Middle frontal gyrus (tissue), 1 donor: ENCODE measurements at regions not wholly inside any gene's neighbourhood (a gene's known extent, or its start where the extent isn't known, plus 50 kb on each side); places are given as distances from the start of the nearest gene placed in this dataset.

Experiments
- DNase-seq: peaks from one replicate; pipeline ENCODE4 v3.0.0-alpha.2; 2015; ENCODE audit warnings: low spot score; ENCODE audit errors: extremely low spot score

DNA sequence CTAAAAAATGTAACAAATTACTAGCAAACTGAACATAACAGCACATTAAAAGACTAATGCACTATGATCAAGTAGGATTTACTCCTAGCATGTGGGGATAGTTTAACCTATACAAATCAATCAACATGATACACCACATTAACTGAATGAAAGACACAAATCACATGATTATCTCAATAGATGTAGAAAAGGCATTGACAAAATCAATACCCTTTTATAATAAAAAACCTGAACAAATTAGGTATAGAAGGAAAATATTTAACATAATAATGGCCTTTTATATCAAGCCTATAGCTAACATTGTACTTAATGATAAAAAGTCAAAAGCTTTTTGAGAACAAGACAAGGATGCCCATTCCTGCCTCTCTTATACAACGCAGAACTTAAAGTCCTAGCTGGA, 540.0 kb downstream of the RERGL start:
- DNase-seq, result no peak

DNA sequence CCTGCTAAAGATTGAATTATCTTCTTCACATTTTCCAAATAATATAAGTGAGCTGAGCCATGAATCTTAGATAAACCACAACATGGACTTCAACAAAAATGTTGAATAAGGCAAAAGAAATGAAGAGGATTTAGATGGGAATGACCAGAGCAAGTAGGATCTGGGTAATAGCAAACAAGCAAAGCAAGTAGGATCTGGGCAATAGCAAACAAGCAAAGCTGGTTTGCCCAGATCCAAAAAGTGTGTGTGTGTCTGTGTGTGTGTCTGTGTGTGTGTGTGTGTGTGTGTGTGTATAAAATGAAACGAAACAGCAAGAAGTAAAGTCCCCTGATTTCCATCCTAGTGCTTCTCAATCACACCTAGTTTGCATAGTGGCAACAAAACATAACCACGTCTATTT, 549.1 kb downstream of the RERGL start:
- no peak for DNase-seq

- no peak for DNase-seq
These were observed 561.6 kb downstream of the RERGL start for GRCh38 chr12:17528394-17528793.

DNA sequence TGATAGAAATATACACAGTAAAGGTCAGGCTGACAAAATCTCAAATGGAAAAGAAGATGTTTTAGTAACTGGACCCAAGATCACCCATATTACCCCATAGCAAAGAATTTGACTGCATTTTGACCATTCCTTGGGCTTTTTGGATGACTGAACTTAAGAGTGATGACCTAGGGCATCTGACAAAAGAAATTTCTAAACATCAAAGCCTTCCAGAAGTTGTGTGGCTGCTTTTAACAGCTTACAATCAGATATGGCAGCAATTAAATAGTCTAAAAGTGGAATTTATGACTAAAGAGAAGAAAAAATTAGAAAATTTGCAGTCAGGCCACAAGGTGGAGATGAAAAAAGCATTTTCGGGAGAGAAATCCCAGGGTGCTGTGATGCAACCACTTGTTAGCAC, 563.0 kb downstream of the RERGL start:
- no peak for DNase-seq

DNA sequence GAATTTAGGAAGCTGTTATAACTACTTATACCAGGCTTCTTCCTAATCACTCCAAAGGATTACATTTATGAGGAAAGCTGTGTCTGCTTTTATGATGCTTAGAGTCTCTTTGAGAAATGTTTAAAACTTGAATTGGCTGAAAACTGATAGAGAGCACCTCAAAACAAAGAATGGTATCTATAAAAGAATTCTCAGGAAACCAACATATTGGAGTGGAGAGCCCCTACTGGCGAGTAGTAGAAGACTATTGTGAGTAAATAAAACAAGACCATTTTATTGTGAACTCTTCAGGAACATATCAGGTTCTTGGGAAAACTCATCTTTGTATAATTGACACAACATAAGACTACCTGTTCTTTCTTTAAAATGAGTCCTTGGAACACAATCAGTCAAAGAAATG, 578.6 kb downstream of the RERGL start:
- DNase-seq, result no peak

- no peak for DNase-seq
These were observed 582.7 kb downstream of the RERGL start for GRCh38 chr12:17507336-17507735.

- DNase-seq, result no peak
These were observed 586.3 kb downstream of the RERGL start for GRCh38 chr12:17503742-17504141.

DNA sequence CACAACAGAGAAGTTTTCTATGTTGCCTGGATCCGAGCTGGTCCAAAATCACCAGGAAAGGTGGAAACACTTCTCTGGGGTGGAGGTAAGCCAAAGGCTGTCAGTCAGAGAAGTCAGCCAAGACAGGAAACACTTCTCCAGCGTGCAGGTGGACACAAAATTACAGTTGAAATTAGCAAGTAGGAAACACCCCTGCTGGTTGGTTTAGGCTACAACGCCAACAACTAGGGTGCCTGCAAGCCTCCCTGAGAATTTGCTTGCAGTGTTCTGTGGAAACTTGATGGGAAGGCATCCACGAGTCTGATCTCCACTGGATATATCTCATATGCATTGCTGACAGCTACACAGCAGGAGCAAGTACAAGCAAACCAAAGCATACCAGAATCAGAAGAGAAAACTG, 600.5 kb downstream of the RERGL start:
- DNase-seq, result no peak

- DNase-seq, result no peak
These were observed 610.9 kb downstream of the RERGL start for GRCh38 chr12:17478908-17479673.

GRCh38 chr12:17470460-17470859, 619.5 kb downstream of the RERGL start:
- DNase-seq, result no peak

DNA sequence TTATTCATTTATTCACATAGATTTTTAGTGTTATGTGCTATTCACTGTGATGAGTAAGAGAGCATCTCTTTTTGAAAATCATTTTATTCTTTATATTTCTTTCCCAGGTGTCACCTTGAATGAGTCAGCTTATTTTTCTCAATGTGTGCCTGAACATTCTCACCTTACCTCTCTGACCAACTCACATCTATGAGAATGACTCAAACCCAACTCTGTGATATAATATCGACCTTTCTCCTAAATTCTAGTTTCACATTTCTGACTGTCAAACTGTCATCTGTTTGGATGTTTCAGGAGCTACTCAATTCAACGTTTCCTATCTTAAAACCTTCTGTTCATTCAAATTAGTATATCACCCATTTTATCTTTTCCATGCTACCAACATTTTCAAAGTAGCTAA, 630.8 kb downstream of the RERGL start:
- no peak for DNase-seq

DNA sequence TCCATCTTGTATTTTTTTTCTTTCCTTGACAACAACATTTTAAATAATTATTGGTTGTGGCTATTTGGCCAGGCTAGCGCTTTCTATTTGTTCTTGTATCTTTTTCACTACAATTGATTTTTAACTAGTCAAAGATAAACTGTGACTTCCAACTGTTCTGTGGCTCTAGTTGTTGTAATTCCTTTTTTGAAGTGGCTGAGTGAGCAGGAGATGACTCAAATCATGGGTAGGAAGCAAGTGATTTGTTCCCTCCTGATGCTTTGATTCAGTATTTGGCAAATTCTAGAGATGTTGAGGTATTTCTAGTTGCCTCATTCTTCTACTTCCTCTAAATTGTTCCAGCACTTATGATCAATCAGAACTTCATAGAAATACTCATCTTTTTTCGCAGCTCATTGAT, 633.5 kb downstream of the RERGL start:
- no peak for DNase-seq

DNA sequence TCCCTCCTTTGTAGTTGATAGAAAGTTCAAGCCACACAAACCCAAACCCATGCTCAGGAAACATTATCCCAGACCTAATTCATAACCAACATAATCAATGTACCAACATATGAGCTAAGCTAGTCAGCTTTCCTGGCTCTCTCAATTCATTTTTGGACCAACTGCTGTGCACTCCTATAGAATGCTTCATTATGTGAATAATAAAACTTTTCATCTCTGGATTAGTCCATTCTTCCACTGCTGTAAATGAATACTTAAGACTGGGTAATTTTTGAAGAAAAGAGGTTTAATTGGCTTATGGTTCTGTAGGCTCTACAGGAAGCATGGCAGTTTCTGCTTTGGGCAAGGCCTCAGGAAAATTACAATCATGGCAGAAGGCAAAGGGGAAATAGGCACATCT, 651.9 kb downstream of the RERGL start:
- no peak for DNase-seq

DNA sequence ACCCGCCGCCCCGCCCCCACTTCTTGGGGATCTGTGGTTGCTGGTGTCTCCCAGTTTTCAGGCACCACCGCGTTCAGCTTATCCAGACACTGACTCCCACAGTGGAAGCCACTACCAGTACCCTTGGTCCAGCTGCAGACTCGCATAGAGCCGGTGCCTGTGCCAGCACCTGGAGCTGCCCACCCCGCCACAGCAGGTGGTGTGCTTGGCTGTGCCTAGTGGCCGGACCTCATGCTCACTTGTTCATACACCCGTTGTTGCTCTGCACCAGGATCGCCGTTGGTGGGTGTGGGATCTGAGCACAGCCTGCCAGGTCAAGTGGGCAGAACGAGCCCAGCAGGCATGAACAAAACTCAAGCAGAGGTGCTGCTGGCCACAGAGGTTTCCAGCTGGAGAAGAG, 673.2 kb downstream of the RERGL start:
- DNase-seq, result no peak

DNA sequence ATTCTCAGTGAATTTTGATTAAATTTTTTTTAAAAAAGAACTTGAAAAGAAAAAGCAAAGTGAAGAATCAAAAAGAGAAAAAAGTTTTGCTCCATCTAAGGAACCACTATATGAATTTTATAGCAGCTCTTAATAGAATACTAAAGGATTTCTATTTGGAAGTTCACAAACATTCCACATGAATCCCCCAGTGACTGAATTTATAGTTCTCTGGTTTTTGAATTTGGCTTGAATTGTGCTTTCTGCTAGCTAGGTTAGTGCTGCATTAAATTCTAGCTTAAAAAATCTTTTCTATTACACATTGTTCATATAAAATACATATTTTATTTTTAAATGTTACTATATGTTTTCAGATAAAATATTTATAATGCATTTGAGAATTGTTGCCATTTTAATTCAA, 675.4 kb downstream of the RERGL start:
- DNase-seq, result no peak

GRCh38 chr12:17411662-17412061, 678.3 kb downstream of the RERGL start:
- DNase-seq, result no peak

DNA sequence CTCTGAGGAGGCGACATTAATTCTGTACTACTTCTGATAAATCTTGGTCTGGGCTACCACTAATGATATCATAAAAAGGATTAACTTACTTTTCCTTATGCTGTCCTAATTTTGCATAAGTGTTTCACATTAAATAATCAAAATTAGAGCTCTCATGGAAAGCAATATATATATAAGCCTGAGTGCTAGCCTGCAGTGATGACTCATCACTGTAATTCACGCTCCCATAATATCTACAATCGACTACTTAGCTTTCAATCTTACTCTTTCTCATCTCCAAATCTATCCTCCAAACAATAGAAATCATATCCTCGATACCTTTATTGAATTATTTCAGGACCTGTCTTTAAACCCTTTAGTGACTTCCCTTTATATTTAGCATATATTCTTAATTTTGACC, 701.3 kb downstream of the RERGL start:
- no peak for DNase-seq

DNA sequence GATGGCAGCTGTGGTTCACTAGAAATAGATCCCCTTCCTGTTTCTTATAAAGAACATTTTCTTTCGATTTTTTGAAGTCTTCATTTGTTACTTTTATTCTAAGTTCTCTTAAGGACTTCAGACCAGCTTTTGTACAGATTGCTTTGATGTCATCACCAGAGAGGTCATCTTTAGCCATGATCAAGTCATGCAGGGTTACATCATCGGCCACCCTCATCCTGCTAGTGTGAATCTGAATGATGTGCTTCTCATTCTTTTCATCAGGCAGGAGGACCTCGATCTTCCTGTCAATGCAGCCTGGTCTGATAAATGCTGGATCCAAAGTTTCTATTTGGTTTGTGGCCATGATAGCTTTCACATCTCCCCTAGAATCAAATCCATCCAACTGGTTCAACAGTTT, 706.7 kb downstream of the RERGL start:
- DNase-seq, result no peak

- no peak for DNase-seq
These were observed 708.8 kb downstream of the RERGL start for GRCh38 chr12:17381211-17381610.

- DNase-seq, result no peak
These were observed 717.5 kb downstream of the RERGL start for GRCh38 chr12:17372508-17372907.

DNA sequence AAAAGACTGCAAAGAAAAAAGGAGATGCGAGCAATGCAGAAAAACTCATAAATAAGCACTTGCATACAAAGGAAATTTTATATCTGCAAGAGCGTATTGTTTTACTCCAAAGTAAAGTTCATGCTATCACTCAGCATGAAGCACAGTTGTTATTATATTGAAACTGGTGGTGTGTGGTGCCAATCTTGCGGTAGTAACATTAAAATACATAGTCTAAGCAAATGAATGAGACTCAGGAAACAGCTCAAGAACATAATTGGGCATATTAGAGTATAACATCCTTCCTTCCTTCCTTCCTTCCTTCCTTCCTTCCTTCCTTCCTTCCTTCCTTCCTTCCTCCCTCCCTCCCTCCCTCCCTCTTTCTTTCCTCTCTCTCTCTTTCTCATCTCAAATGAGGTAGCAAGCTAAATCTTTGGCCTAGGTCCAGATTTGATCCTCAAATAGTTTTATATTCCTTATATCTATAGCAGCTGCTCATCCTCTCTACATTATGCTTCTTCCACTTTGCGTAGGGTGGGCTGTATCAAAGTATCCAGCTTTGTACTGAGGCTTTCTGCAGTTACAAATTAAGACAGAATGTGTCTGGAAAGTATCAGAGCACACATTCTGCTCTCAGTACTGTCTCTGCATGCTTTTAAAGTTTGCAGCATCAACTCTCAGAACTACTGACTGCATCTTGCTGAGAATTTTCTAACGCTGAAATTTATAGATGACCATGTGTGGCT, 718.3 kb downstream of the RERGL start:
- DNase-seq, result no peak

GRCh38 chr12:17370621-17371020, 719.4 kb downstream of the RERGL start:
- no peak for DNase-seq

DNA sequence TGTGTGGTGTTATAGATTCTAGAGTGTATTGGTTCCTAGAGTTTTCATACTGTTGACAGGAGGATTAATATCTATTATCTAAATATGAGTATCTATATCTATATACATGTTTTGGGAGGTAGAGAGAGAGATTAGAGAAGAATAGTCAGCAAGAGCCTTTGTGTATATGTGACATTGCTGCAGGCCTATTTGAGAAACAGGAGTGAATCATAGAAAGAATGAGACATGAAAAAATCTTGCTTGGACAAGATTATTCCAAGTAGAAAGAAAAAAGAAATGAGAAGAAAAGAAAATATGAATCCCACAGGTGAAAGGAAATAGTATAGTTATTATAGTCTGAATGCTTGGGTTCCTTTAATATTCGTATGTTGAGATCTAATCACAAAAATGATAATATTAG, 720.4 kb downstream of the RERGL start:
- no peak for DNase-seq
